Thyroid gland (tissue), 4 donors: ENCODE measurements at regions not wholly inside any gene's neighbourhood (a gene's known extent, or its start where the extent isn't known, plus 50 kb on each side); places are given as distances from the start of the nearest gene placed in this dataset.

Experiments used
- DNase-seq, 2 donors: peaks; one replicate each; pipeline ENCODE4 v3.0.0-alpha.2; 2019
- H3K27ac ChIP-seq, 3 donors: fragments of 200-600 bp; sonication (generic); 1 replicate in 2 of 3; 2 replicates in 1 of 3; pipeline ENCODE4 v1.5.1; 2016 to 2019; ENCODE audit warnings: mild to moderate bottlenecking in 1 of 3, moderate library complexity in 1 of 3
- H3K27me3 ChIP-seq: fragments of 200-600 bp; sonication (generic); one replicate; pipeline ENCODE4 v1.5.1; 2019
- H3K36me3 ChIP-seq, 2 donors: fragments of 200-600 bp; sonication (generic); one replicate each; pipeline ENCODE4 v1.5.1; 2016 to 2019
- H3K4me1 ChIP-seq, 2 donors: fragments of 200-600 bp; sonication (generic); one replicate each; pipeline ENCODE4 v1.5.1; 2017 to 2019
- H3K4me3 ChIP-seq, 3 donors: fragments of 200-600 bp; sonication (generic); replicated peaks in 1 of 3; 1 replicate in 2 of 3; 2 replicates in 1 of 3; pipeline ENCODE4 v1.5.1; 2016; ENCODE audit warnings: mild to moderate bottlenecking in 1 of 3
- H3K9me3 ChIP-seq: fragments of 200-600 bp; sonication (generic); one replicate; pipeline ENCODE4 v1.5.1; 2017
- CTCF ChIP-seq, 6 experiments: fragments of 200-600 bp in 3 of 6; fragments of 450-650 bp in 3 of 6; sonication (generic) in 3 of 6; IDR thresholded peaks; one replicate each; pipeline ENCODE4 v1.5.1; 2016 to 2019; ENCODE audit warnings: antibody characterized with exemption in 6 of 6, mild to moderate bottlenecking in 2 of 6, inconsistent platforms in 1 of 6, moderate library complexity in 1 of 6
- POLR2A ChIP-seq, 2 donors: fragments of 450-650 bp; IDR thresholded peaks; one replicate each; pipeline ENCODE4 v1.6.1; 2017; ENCODE audit warnings: antibody characterized with exemption in 2 of 2, mild to moderate bottlenecking in 2 of 2, moderate library complexity in 1 of 2
- WGBS, 2 donors: methylation state at CpG; one replicate each; pipeline ENCODE4 v1.1.5; 2017; 5-methylcytosine and 5-hydroxymethylcytosine counted together
- intact Hi-C: fragments of 100-400 bp; cut with DNase I; formaldehyde crosslinking; loops from one replicate; pipeline ENCODE4 v1.15.1; 2023

GRCh38 chr2:64203858-64204632 lies 59.8 kb upstream of the PELI1 start:
- H3K27me3 ChIP-seq: no peaks in the 10 kb centered on the region
- WGBS, 2 donors: 50 to 52% methylated on average over 12 of the region's 12 CpGs
- intact Hi-C loops: no loop called here
- H3K4me1 ChIP-seq: peaks cover 0 to 16% of the 10 kb centered on the region in 2 donors
- peak overlapping the region in 2 of 3 donors; percentile 10 to 38 for H3K27ac ChIP-seq
- no peaks in the 10 kb centered on the region for H3K36me3 ChIP-seq
- DNase-seq: no peak
- H3K9me3 ChIP-seq: no peaks in the 10 kb centered on the region
- TF ChIP-seq CTCF (IDR thresholded peaks at IDR 0.05): no peak
- TF ChIP-seq POLR2A (IDR thresholded peaks at IDR 0.05): no peak
- no peak overlapping the region for H3K4me3 ChIP-seq

- no peaks in the 10 kb centered on the region for H3K36me3 ChIP-seq
- TF ChIP-seq POLR2A (IDR thresholded peaks at IDR 0.05): no peak
- no peak for TF ChIP-seq CTCF (IDR thresholded peaks at IDR 0.05)
- H3K27ac ChIP-seq: no peak overlapping the region
- DNase-seq: no peak
- WGBS, 2 donors: 85 to 86% methylated on average over 6 of the region's 6 CpGs
- H3K9me3 ChIP-seq: no peaks in the 10 kb centered on the region
- H3K4me3 ChIP-seq: no peak overlapping the region
- H3K4me1 ChIP-seq: peaks cover 0 to 16% of the 10 kb centered on the region in 2 donors
- no peaks in the 10 kb centered on the region for H3K27me3 ChIP-seq
- intact Hi-C loops: no loop called here
Observed at GRCh38 chr2:64204703-64205102, 60.5 kb upstream of the PELI1 start.

GRCh38 chr2:64205415-64205814 lies 61.2 kb upstream of the PELI1 start:
- no peak for DNase-seq
- Histone ChIP-seq H3K4me1 (peaks cover 0 to 16% of the 10 kb centered on the region in 2 donors), H3K27ac (no peak overlapping the region), H3K4me3 (no peak overlapping the region), H3K9me3 (no peaks in the 10 kb centered on the region), H3K27me3 (no peaks in the 10 kb centered on the region), H3K36me3 (no peaks in the 10 kb centered on the region)
- TF ChIP-seq CTCF (IDR thresholded peaks at IDR 0.05) (no peak), POLR2A (IDR thresholded peaks at IDR 0.05) (no peak)
- WGBS, 2 donors: 66 to 89% methylated on average over 2 of the region's 2 CpGs
- intact Hi-C loops: no loop called here

- Histone ChIP-seq H3K27ac (no peak overlapping the region), H3K36me3 (no peaks in the 10 kb centered on the region), H3K27me3 (no peaks in the 10 kb centered on the region), H3K9me3 (no peaks in the 10 kb centered on the region), H3K4me3 (no peak overlapping the region), H3K4me1 (peaks cover 0 to 21% of the 10 kb centered on the region in 2 donors)
- WGBS, 2 donors: 90 to 96% methylated on average over 1 of the region's 1 CpG
- TF ChIP-seq POLR2A (IDR thresholded peaks at IDR 0.05) (no peak), CTCF (IDR thresholded peaks at IDR 0.05) (no peak)
- DNase-seq: no peak
- intact Hi-C loops: no loop called here
Observed at GRCh38 chr2:64207573-64207972, 63.4 kb upstream of the PELI1 start.

- no peaks in the 10 kb centered on the region for H3K9me3 ChIP-seq
- no peaks in the 10 kb centered on the region for H3K27me3 ChIP-seq
- no peaks in the 10 kb centered on the region for H3K36me3 ChIP-seq
- no peak overlapping the region for H3K4me3 ChIP-seq
- WGBS, 2 donors: 95 to 97% methylated on average over 3 of the region's 3 CpGs
- H3K4me1 ChIP-seq: peaks cover 0 to 24% of the 10 kb centered on the region in 2 donors
- no peak for DNase-seq
- no peak overlapping the region for H3K27ac ChIP-seq
- intact Hi-C loops: no loop called here
- TF ChIP-seq CTCF (IDR thresholded peaks at IDR 0.05): no peak
- no peak for TF ChIP-seq POLR2A (IDR thresholded peaks at IDR 0.05)
Observed at GRCh38 chr2:64210816-64211215, 66.6 kb upstream of the PELI1 start.
